ENCODE measurements at regions not wholly inside any gene's neighbourhood (a gene's known extent, or its start where the extent isn't known, plus 50 kb on each side); places are given as distances from the start of the nearest gene placed in this dataset.

DNA sequence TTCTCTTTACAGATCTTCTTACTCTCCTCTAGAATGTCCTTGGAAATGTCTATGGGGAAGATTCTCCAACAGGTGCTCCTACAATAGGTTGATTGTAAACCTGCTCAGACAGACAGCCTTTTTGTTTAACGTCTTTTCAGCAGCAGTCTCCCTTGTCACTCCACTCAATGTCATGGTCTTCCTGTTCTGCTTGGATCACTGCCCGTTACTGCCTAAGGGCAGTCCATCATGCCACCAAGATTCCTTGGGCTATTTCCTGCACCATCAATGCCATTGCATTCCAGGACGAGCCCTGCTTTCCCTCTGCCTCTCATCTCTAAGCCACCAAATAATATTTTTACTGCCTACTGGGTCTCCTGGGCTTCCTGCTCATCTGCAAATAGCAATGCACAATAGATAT is 97.4 kb upstream of the GALNT5 start:
- TF ChIP-seq, protein P1, sequence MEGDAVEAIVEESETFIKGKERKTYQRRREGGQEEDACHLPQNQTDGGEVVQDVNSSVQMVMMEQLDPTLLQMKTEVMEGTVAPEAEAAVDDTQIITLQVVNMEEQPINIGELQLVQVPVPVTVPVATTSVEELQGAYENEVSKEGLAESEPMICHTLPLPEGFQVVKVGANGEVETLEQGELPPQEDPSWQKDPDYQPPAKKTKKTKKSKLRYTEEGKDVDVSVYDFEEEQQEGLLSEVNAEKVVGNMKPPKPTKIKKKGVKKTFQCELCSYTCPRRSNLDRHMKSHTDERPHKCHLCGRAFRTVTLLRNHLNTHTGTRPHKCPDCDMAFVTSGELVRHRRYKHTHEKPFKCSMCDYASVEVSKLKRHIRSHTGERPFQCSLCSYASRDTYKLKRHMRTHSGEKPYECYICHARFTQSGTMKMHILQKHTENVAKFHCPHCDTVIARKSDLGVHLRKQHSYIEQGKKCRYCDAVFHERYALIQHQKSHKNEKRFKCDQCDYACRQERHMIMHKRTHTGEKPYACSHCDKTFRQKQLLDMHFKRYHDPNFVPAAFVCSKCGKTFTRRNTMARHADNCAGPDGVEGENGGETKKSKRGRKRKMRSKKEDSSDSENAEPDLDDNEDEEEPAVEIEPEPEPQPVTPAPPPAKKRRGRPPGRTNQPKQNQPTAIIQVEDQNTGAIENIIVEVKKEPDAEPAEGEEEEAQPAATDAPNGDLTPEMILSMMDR (conservative IDR thresholded peaks at IDR 0.05; ENCODE audit: low read depth, low read length): no peak
- TF ChIP-seq POLR2A (IDR thresholded peaks at IDR 0.05; ENCODE audit: low read depth, low read length): no peak
- TF ChIP-seq RAD21 (IDR thresholded peaks at IDR 0.05; ENCODE audit: low read length): no peak

All from IMR-90 (cell line).